Peyer's patch (tissue), 4 donors: ENCODE measurements at regions not wholly inside any gene's neighbourhood (a gene's known extent, or its start where the extent isn't known, plus 50 kb on each side); places are given as distances from the start of the nearest gene placed in this dataset.

Source experiments
- POLR2A ChIP-seq, 2 donors: fragments of 450-650 bp; IDR thresholded peaks; one replicate each; pipeline ENCODE4 v1.5.1; 2017; ENCODE audit warnings: antibody characterized with exemption in 2 of 2, mild to moderate bottlenecking in 2 of 2, moderate library complexity in 2 of 2
- TF ChIP-seq, protein P1 (sequence below), 6 experiments: fragments of 450-650 bp in 4 of 6; fragments of 200-600 bp in 2 of 6; sonication (generic) in 1 of 6; IDR thresholded peaks; one replicate each; pipeline ENCODE4 v1.5.1; 2017 to 2019; ENCODE audit warnings: antibody characterized with exemption in 6 of 6, mild to moderate bottlenecking in 3 of 6, moderate library complexity in 1 of 6

DNA sequence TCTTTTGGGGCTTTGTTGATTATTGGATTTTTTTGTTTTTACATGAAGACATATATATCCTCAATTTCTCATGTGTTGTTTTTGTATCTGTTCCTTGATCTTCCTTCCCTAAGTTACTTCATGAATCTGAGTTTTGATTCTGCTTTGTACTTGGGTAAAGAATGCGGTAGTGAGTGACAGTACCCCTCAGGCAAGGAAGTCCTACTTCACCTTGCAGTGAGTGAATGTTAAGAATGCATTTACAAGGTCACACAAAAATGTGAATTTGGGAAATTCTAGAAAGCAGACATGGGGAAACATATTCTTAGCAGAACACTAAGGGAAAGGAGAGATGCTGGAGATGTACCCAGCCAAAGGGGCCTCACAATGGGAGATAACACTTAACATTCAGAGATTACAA lies 373.1 kb upstream of the LCORL start:
- TF ChIP-seq, protein P1, sequence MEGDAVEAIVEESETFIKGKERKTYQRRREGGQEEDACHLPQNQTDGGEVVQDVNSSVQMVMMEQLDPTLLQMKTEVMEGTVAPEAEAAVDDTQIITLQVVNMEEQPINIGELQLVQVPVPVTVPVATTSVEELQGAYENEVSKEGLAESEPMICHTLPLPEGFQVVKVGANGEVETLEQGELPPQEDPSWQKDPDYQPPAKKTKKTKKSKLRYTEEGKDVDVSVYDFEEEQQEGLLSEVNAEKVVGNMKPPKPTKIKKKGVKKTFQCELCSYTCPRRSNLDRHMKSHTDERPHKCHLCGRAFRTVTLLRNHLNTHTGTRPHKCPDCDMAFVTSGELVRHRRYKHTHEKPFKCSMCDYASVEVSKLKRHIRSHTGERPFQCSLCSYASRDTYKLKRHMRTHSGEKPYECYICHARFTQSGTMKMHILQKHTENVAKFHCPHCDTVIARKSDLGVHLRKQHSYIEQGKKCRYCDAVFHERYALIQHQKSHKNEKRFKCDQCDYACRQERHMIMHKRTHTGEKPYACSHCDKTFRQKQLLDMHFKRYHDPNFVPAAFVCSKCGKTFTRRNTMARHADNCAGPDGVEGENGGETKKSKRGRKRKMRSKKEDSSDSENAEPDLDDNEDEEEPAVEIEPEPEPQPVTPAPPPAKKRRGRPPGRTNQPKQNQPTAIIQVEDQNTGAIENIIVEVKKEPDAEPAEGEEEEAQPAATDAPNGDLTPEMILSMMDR (IDR thresholded peaks at IDR 0.05) = no peak
- no peak for TF ChIP-seq POLR2A (IDR thresholded peaks at IDR 0.05)
